Keratinocyte (primary cell): ENCODE measurements at regions not wholly inside any gene's neighbourhood (a gene's known extent, or its start where the extent isn't known, plus 50 kb on each side); places are given as distances from the start of the nearest gene placed in this dataset.

Experiments
- EZH2 ChIP-seq: IDR thresholded peaks from one replicate; pipeline ENCODE4 v1.6.1; 2012; ENCODE audit warnings: inconsistent platforms, mild to moderate bottlenecking, low read length, moderate library complexity
- TF ChIP-seq, protein P1 (sequence below), 3 experiments: IDR thresholded peaks in 1 of 3; conservative IDR thresholded peaks in 1 of 3; optimal IDR thresholded peaks in 1 of 3; 2 replicates in 2 of 3; 3 replicates in 1 of 3; pipeline versions ENCODE3 to v1.5.1; 2011; ENCODE audit warnings: low read length in 3 of 3, mild to moderate bottlenecking in 3 of 3, moderate library complexity in 2 of 3, control low read depth in 1 of 3, inconsistent platforms in 1 of 3; ENCODE audit not compliant: insufficient read depth in 2 of 3; ENCODE audit errors: extremely low read depth in 1 of 3

DNA sequence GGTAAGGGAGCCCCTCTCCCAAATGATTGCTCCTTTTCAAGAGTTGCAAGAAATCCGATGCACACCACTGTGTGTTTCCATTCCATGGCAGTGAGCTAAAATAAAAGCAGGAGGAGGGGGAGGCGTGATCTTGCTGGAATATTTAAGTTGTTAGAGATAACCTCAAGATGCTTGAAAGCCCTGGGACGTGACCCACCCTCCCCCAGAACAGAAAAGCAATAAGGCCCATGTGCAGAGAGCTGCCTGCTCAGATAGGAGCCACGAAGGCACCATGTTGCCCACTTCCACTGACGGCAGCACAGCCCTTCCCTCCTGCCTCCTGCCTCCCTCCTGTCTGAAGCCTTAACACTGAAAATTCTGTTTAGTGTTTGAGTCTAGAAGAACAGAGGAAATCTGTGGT is 432.6 kb upstream of the CDH4 start:
- TF ChIP-seq, protein P1, sequence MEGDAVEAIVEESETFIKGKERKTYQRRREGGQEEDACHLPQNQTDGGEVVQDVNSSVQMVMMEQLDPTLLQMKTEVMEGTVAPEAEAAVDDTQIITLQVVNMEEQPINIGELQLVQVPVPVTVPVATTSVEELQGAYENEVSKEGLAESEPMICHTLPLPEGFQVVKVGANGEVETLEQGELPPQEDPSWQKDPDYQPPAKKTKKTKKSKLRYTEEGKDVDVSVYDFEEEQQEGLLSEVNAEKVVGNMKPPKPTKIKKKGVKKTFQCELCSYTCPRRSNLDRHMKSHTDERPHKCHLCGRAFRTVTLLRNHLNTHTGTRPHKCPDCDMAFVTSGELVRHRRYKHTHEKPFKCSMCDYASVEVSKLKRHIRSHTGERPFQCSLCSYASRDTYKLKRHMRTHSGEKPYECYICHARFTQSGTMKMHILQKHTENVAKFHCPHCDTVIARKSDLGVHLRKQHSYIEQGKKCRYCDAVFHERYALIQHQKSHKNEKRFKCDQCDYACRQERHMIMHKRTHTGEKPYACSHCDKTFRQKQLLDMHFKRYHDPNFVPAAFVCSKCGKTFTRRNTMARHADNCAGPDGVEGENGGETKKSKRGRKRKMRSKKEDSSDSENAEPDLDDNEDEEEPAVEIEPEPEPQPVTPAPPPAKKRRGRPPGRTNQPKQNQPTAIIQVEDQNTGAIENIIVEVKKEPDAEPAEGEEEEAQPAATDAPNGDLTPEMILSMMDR (optimal IDR thresholded peaks at IDR 0.05 in 1 of 3, IDR thresholded peaks at IDR 0.05 in 1 of 3, conservative IDR thresholded peaks at IDR 0.05 in 1 of 3; ENCODE audit: extremely low read depth in 1 of 3, insufficient read depth in 2 of 3, low read length in 3 of 3) = no peak
- TF ChIP-seq EZH2 = no peak
